T-cell (primary cell): ENCODE measurements at regions not wholly inside any gene's neighbourhood (a gene's known extent, or its start where the extent isn't known, plus 50 kb on each side); places are given as distances from the start of the nearest gene placed in this dataset.

Experiments used
- ATAC-seq, 4 experiments: fragments of 200-7000 bp in 3 of 4; fragments of 150-1000 bp in 1 of 4; cut with Tn5 transposase; replicated peaks in 1 of 4; 1 replicate in 3 of 4; 2 replicates in 1 of 4; pipeline ENCODE4 v1.10.0; 2021; ENCODE audit warnings: moderate library complexity in 3 of 4, mild to moderate bottlenecking in 2 of 4, moderate number of reproducible peaks in 1 of 4
- CTCF ChIA-PET, 2 donors: fragments of 300-600 bp; sonication (Branson Sonifier 250); formaldehyde crosslinking; loops; one replicate each; lab custom pipeline; 2022; ENCODE audit warnings: antibody characterized with exemption in 2 of 2; lab: Charles Lee
- POLR2A ChIA-PET, 2 donors: fragments of 300-600 bp; sonication (Branson Sonifier 250); formaldehyde crosslinking; loops; one replicate each; lab custom pipeline; 2022; ENCODE audit warnings: antibody characterized with exemption in 2 of 2; lab: Charles Lee
- DNase-seq, 35 experiments: peaks; one replicate each; pipeline versions ENCODE4 v3.0.0 to v3.0.0-alpha.2; 2013 to 2023
- H3K27ac ChIP-seq: one replicate; pipeline ENCODE4 v1.5.1; 2013; ENCODE audit warnings: low read length
- H3K27me3 ChIP-seq, 2 experiments: replicated peaks in 1 of 2; 1 replicate in 1 of 2; 2 replicates in 1 of 2; pipeline versions ENCODE4 v1.6.1 to v1.7.0; 2013; ENCODE audit warnings: low read length in 1 of 2, mixed read lengths in 1 of 2; ENCODE audit not compliant: control insufficient read depth in 2 of 2, insufficient read depth in 2 of 2; ENCODE audit errors: extremely low read depth in 1 of 2
- H3K36me3 ChIP-seq, 2 donors: 1 replicate in 1 of 2; 2 replicates in 1 of 2; pipeline versions ENCODE4 v1.6.1 to v1.7.0; 2013; ENCODE audit warnings: low read length in 1 of 2; ENCODE audit not compliant: control insufficient read depth in 2 of 2, insufficient read depth in 1 of 2; ENCODE audit errors: extremely low read depth in 1 of 2
- H3K4me1 ChIP-seq, 2 experiments: 1 replicate in 1 of 2; 2 replicates in 1 of 2; pipeline versions ENCODE4 v1.6.1 to v1.7.0; 2013; ENCODE audit warnings: low read length in 2 of 2, mixed read lengths in 1 of 2; ENCODE audit not compliant: insufficient read depth in 2 of 2, control insufficient read depth in 1 of 2; ENCODE audit errors: extremely low read depth in 1 of 2
- H3K4me3 ChIP-seq, 2 donors: 1 replicate in 1 of 2; 2 replicates in 1 of 2; pipeline versions ENCODE4 v1.5.1 to v1.7.0; 2013; ENCODE audit warnings: mild to moderate bottlenecking in 2 of 2, low read length in 1 of 2, moderate library complexity in 1 of 2; ENCODE audit not compliant: control insufficient read depth in 1 of 2; ENCODE audit errors: extremely low read depth in 1 of 2
- H3K9me3 ChIP-seq: 2 replicates; pipeline ENCODE4 v1.7.0; 2013
- H3K27ac Mint-ChIP-seq, 2 donors: one replicate each; pipeline ENCODE4 v1.8.0; 2020 to 2021; ENCODE audit warnings: mild to moderate bottlenecking in 2 of 2, mixed read lengths in 2 of 2
- H3K27me3 Mint-ChIP-seq, 2 donors: one replicate each; pipeline ENCODE4 v1.8.0; 2021 to 2022; ENCODE audit warnings: mixed read lengths in 2 of 2
- H3K36me3 Mint-ChIP-seq: one replicate; pipeline ENCODE4 v1.8.0; 2021; ENCODE audit warnings: mixed read lengths
- H3K4me1 Mint-ChIP-seq, 3 donors: one replicate each; pipeline ENCODE4 v1.8.0; 2020 to 2022; ENCODE audit warnings: mixed read lengths in 3 of 3, mild to moderate bottlenecking in 1 of 3
- H3K4me3 Mint-ChIP-seq, 3 donors: one replicate each; pipeline ENCODE4 v1.8.0; 2020 to 2022; ENCODE audit warnings: mild to moderate bottlenecking in 3 of 3, mixed read lengths in 3 of 3, moderate library complexity in 3 of 3
- H3K9me3 Mint-ChIP-seq, 3 donors: one replicate each; pipeline ENCODE4 v1.8.0; 2020 to 2022; ENCODE audit warnings: mixed read lengths in 3 of 3
- WGBS: methylation state at CpG from one replicate; pipeline ENCODE4 v1.1.5; 2013; ENCODE audit warnings: missing lambda C conversion rate; ENCODE audit not compliant: insufficient coverage; 5-methylcytosine and 5-hydroxymethylcytosine counted together

- no peak overlapping the region for H3K27ac Mint-ChIP-seq
- H3K27ac ChIP-seq: no peak overlapping the region
- ChIA-PET CTCF (interaction anchor here (0.6 to 0.8 kb wide), 4 partner anchors 15 to 861 kb away, joined by 3 to 5 read pairs (median 4); no protein-coding TSS in a partner anchor), POLR2A (interaction anchor here (0.6 to 1.1 kb wide), 2 partner anchors 19 to 48 kb away, joined by 3 to 6 read pairs; no protein-coding TSS in a partner anchor)
- peaks cover 6 to 15% (median 14%) of the 10 kb centered on the region in 3 donors for H3K4me1 Mint-ChIP-seq
- DNase-seq: no peak
- no peaks in the 10 kb centered on the region for H3K9me3 ChIP-seq
- no peak overlapping the region for H3K4me3 ChIP-seq
- H3K36me3 Mint-ChIP-seq: peaks cover 4% of the 10 kb centered on the region
- peaks cover 0 to 8% (median 3%) of the 10 kb centered on the region in 3 donors for H3K9me3 Mint-ChIP-seq
- H3K27me3 ChIP-seq: no peaks in the 10 kb centered on the region
- H3K4me1 ChIP-seq: peaks cover 0 to 2% of the 10 kb centered on the region in 2 experiments
- H3K36me3 ChIP-seq: no peaks in the 10 kb centered on the region
- ATAC-seq: no peak
- WGBS: no CpG with 5 or more reads among the region's 2 CpGs
- H3K4me3 Mint-ChIP-seq: no peak overlapping the region
- H3K27me3 Mint-ChIP-seq: peaks cover 0 to 2% of the 10 kb centered on the region in 2 donors
Measured at GRCh38 chr11:95563859-95564258, 225.7 kb downstream of the FAM76B start.

GRCh38 chr11:95563173-95563572, 226.4 kb downstream of the FAM76B start:
- H3K4me3 Mint-ChIP-seq: no peak overlapping the region
- peaks cover 0 to 4% (median under 1%) of the 10 kb centered on the region in 3 donors for H3K9me3 Mint-ChIP-seq
- no peaks in the 10 kb centered on the region for H3K27me3 ChIP-seq
- DNase-seq (no peak), ATAC-seq (no peak)
- H3K27ac ChIP-seq: no peak overlapping the region
- H3K4me1 Mint-ChIP-seq: peaks cover 6 to 15% (median 14%) of the 10 kb centered on the region in 3 donors
- no peak overlapping the region for H3K4me3 ChIP-seq
- no peaks in the 10 kb centered on the region for H3K36me3 ChIP-seq
- H3K27me3 Mint-ChIP-seq: peaks cover 0 to 2% of the 10 kb centered on the region in 2 donors
- ChIA-PET POLR2A (interaction anchor here in 1 of 2 donors (0.5 to 1.1 kb wide), 2 partner anchors 18 to 493 kb away, joined by 3 read pairs; no protein-coding TSS in a partner anchor), CTCF (interaction anchor here in 1 of 2 donors (0.8 kb wide), 1 partner anchor 862 kb away, joined by 3 read pairs; no protein-coding TSS in a partner anchor)
- H3K27ac Mint-ChIP-seq: no peak overlapping the region
- no peaks in the 10 kb centered on the region for H3K9me3 ChIP-seq
- H3K36me3 Mint-ChIP-seq: peaks cover under 1% of the 10 kb centered on the region
- peaks cover 0 to 2% of the 10 kb centered on the region in 2 experiments for H3K4me1 ChIP-seq
- 78% methylated on average over 2 of the region's 2 CpGs for WGBS

GRCh38 chr11:95562196-95562921, 227.2 kb downstream of the FAM76B start:
- no peak for DNase-seq
- Mint-ChIP-seq H3K36me3 (no peaks in the 10 kb centered on the region), H3K27me3 (peaks cover 0 to 2% of the 10 kb centered on the region in 2 donors), H3K4me1 (peaks cover 6 to 15% (median 14%) of the 10 kb centered on the region in 3 donors), H3K9me3 (no peaks in the 10 kb centered on the region), H3K4me3 (no peak overlapping the region), H3K27ac (no peak overlapping the region)
- Histone ChIP-seq H3K4me1 (peaks cover 0 to 2% of the 10 kb centered on the region in 2 experiments), H3K27me3 (no peaks in the 10 kb centered on the region), H3K27ac (no peak overlapping the region), H3K9me3 (no peaks in the 10 kb centered on the region), H3K36me3 (no peaks in the 10 kb centered on the region), H3K4me3 (no peak overlapping the region)
- ChIA-PET CTCF (no interaction called here), POLR2A (interaction anchor here in 1 of 2 donors (0.5 to 1.1 kb wide), 2 partner anchors 17 to 492 kb away, joined by 3 read pairs; no protein-coding TSS in a partner anchor)
- 100% methylated on average over 6 of the region's 6 CpGs for WGBS
- ATAC-seq: no peak

- DNase-seq (no peak), ATAC-seq (no peak)
- Mint-ChIP-seq H3K27ac (no peak overlapping the region), H3K4me1 (peaks cover 6 to 21% (median 17%) of the 10 kb centered on the region in 3 donors), H3K36me3 (no peaks in the 10 kb centered on the region), H3K9me3 (no peaks in the 10 kb centered on the region), H3K4me3 (no peak overlapping the region), H3K27me3 (peaks cover 0 to 2% of the 10 kb centered on the region in 2 donors)
- ChIA-PET POLR2A (no interaction called here), CTCF (no interaction called here)
- Histone ChIP-seq H3K9me3 (no peaks in the 10 kb centered on the region), H3K27ac (no peak overlapping the region), H3K4me1 (peaks cover 0 to 2% of the 10 kb centered on the region in 2 experiments), H3K27me3 (no peaks in the 10 kb centered on the region), H3K36me3 (no peaks in the 10 kb centered on the region), H3K4me3 (no peak overlapping the region)
- WGBS: 64% methylated on average over 1 of the region's 4 CpGs
Measured at GRCh38 chr11:95559899-95560298, 229.7 kb downstream of the FAM76B start.

GRCh38 chr11:95557376-95557775, 232.2 kb downstream of the FAM76B start:
- H3K36me3 ChIP-seq: no peaks in the 10 kb centered on the region
- H3K4me3 ChIP-seq: no peak overlapping the region
- 62% methylated on average over 1 of the region's 1 CpG for WGBS
- H3K27me3 ChIP-seq: no peaks in the 10 kb centered on the region
- H3K4me1 Mint-ChIP-seq: peaks cover 0 to 15% (median 11%) of the 10 kb centered on the region in 3 donors
- no peak for DNase-seq
- H3K27me3 Mint-ChIP-seq: peaks cover 0 to 2% of the 10 kb centered on the region in 2 donors
- H3K27ac Mint-ChIP-seq: no peak overlapping the region
- ATAC-seq: no peak
- ChIA-PET POLR2A (interaction anchor here in 1 of 2 donors (0.7 kb wide), 1 partner anchor 1406 kb away, joined by 3 read pairs; no protein-coding TSS in a partner anchor), CTCF (no interaction called here)
- no peak overlapping the region for H3K4me3 Mint-ChIP-seq
- no peaks in the 10 kb centered on the region for H3K36me3 Mint-ChIP-seq
- no peaks in the 10 kb centered on the region for H3K4me1 ChIP-seq
- H3K9me3 Mint-ChIP-seq: no peaks in the 10 kb centered on the region
- H3K9me3 ChIP-seq: no peaks in the 10 kb centered on the region
- H3K27ac ChIP-seq: no peak overlapping the region

GRCh38 chr11:95556342-95557163, 233.0 kb downstream of the FAM76B start:
- H3K27ac Mint-ChIP-seq: no peak overlapping the region
- Histone ChIP-seq H3K4me1 (no peaks in the 10 kb centered on the region), H3K9me3 (no peaks in the 10 kb centered on the region), H3K36me3 (no peaks in the 10 kb centered on the region), H3K4me3 (no peak overlapping the region), H3K27me3 (no peaks in the 10 kb centered on the region), H3K27ac (no peak overlapping the region)
- H3K4me3 Mint-ChIP-seq: no peak overlapping the region
- no peaks in the 10 kb centered on the region for H3K9me3 Mint-ChIP-seq
- H3K36me3 Mint-ChIP-seq: no peaks in the 10 kb centered on the region
- DNase-seq: no peak
- ATAC-seq: no peak
- peaks cover 0 to 15% (median 11%) of the 10 kb centered on the region in 3 donors for H3K4me1 Mint-ChIP-seq
- no peaks in the 10 kb centered on the region for H3K27me3 Mint-ChIP-seq
- WGBS: 50% methylated on average over 1 of the region's 5 CpGs
- CTCF ChIA-PET: no interaction called here
- POLR2A ChIA-PET: no interaction called here
